NAMALWA (cell line): ENCODE measurements at regions not wholly inside any gene's neighbourhood (a gene's known extent, or its start where the extent isn't known, plus 50 kb on each side); places are given as distances from the start of the nearest gene placed in this dataset.
"Not testable (repeated sequence)": the region's sequence is repeated elsewhere in the genome, so short reads cannot be mapped to it uniquely, and the experiment has no call there.

ENCODE experiments used
- DNase-seq: peaks from one replicate; pipeline ENCODE4 v3.0.0-alpha.2; 2015; ENCODE audit warnings: low spot score

GRCh38 chrX:55981603-55982002, 250.6 kb upstream of the KLF8 start:
- DNase-seq = no peak

DNA sequence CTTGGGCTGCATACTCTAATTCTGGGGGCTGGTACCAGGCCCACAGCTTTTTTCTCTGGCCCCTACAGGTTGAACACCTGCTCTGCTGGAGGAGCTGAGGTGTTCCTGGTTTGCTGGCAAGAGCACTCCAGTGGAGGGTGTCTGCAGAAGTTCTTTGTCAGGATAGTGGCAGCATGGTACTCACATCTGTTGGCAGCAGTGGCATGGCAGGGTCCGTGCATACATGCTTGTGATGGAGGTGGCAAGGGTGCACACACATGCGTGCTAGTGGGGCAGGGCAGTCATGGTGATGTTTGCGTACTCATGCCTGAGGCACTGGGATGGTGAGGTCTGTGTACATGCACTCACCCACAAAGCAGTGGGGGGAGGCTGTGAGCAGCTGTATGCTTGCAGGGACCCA, 235.5 kb upstream of the KLF8 start:
- no peak for DNase-seq

- no peak for DNase-seq
Measured at GRCh38 chrX:56000174-56000573, 232.0 kb upstream of the KLF8 start.

- no peak for DNase-seq
Measured at GRCh38 chrX:56000729-56001128, 231.4 kb upstream of the KLF8 start.

DNA sequence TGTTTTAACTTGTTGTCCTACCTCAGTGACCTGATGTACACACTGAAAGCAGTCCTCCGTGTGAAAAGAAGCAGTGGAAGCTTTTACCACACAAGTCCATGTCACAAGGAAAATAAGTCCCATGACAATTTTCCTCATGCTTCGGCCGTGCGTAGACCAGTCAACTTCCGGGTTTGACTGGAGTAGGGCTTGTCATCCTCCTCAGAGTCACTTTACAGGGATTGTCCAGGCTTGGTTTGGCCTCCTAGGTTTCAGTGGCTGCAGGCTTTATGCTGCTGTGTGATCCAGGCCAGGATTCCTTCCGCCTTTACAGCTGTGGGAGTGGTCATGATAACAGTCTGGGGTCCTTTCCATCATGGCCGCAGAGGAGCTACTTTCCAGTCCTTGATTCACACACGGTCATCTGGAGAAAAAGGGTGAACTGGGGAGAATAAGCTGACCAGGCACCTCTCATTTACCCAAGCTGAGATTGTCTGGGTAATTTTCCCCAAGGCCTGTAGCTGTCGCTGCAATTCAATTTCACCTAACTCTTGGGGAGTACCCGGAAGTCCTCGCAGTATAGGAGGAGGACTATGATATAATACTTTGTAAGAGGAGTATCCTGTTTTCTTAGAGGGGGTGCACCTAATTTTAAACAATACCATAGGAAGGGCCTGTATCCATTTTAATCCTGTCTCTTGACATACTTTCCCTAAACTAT, 206.1 kb upstream of the KLF8 start:
- DNase-seq = no peak

DNA sequence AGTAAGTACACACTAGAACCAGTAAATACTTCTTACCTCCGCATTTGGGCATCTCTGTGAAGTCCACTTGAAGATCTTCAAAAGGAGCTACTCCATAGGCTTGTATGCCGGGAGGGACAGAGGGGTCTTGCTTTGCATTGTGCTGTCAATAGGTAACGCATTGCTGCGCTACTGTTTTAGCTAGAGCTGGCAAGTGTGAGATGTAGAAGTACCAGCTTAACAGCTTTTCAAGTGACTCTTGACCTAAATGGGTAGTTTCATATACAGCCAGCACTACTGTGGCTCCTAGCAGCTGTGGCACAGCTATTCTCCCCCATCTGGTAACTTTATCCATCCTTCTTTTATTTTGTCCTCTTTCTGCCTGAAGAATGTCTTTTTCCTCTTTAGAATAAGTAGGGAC, 205.3 kb upstream of the KLF8 start:
- no peak for DNase-seq

DNA sequence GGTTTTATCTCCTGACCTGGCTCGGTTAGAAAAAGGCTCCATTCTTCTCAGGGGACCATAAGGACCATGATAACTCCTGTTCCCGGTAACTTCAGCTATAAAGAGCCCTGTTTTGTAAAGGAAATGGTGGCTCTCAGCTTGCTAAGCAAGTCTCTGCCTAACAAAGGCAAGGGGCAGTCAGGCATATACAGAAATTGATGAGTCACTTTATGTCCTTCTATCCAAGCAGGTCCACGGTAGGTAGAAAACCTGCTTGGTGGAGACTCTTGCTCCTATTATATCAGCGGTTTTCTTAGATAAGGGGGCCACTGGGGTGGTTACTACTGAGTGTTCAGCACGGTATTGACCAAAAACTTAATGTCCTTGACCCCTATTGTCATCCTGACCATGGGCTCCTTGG, 203.0 kb upstream of the KLF8 start:
- no peak for DNase-seq

DNA sequence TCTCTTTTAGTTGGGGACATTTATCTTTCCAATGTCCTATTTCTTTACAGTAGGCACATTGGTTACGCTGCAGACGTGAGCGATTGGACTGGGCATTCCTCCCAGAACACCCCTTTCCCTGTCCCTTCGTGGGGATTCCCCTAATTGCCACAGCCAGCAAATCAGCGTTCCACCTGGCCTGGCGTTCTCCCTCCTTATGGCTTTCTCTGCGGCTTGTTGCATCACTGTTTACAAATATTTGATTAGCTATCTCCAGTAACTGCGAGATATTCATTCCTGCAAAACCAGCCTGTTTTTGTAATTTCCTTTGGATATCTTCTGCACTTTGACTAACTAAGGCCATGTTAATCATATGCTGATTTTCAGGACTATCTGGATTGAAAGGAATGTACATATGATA, 202.5 kb upstream of the KLF8 start:
- DNase-seq = no peak

- no peak for DNase-seq
Measured at GRCh38 chrX:56031409-56031808, 200.7 kb upstream of the KLF8 start.

GRCh38 chrX:56033495-56034180, 198.5 kb upstream of the KLF8 start:
- DNase-seq = no peak

- not testable (repeated sequence) for DNase-seq
Measured at GRCh38 chrX:56052673-56053330, 179.4 kb upstream of the KLF8 start.

DNA sequence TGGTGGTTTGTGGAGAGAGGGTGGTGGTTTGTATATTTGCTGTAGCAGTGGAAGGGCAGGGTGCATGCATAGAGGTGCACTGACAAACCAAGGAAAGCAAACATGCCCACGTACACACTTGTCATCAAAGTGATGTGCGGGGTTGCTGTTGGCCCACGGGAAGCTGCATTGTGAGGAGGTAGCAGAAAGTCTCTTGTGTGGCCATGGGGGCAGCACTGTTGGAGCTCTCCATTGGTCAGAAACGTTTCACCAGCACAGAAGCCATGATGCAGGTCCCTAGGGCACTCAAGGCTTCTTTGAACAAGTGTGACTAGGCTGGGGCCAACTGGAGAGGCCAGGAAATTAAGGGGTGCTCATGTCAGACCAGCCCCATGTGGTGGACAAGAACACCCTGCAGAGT, 174.8 kb upstream of the KLF8 start:
- no peak for DNase-seq

DNA sequence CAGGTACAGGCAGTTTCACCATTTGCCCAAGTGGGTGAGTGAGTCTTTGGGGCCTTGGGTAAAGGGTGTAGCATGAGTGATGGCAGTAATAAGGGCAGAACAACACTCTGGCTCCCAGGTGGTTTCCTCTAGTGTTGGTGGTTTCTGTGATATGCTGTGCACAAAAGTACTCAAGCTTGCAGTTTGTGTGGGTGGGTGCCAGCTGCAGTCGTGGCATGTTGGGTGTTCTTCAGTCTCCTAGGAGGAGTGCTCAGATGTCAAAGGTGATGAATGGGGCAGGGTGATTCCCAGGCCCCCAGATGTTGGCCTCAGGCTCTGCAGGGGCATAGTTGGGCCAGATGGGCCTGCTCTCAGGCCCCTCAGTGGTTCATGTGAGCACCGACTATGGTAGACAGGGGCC, 166.1 kb upstream of the KLF8 start:
- DNase-seq = peak; percentile 28

- peak; percentile 49 for DNase-seq
Measured at GRCh38 chrX:56068274-56068758, 163.8 kb upstream of the KLF8 start.

- no peak for DNase-seq
Measured at GRCh38 chrX:56069299-56069931, 162.7 kb upstream of the KLF8 start.

DNA sequence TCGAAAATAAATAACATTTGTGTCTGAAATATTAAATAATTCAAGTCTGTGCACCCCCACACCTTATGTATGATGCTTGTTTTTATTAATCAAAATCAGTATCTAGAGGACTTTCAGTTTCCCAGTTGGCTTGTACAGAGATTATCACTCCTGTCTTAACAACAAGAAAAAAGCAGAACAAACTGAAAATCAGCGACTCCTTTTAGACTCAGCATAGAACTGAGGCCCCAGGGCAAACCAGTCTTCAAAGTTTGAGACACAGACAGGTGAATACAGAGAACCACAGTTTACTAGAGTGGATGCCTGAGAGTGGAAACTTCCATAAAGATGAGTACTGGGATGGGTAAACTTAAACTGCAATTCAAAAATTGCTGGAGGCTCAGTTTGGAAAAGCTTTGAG, 142.8 kb upstream of the KLF8 start:
- no peak for DNase-seq

GRCh38 chrX:56099271-56099670, 132.9 kb upstream of the KLF8 start:
- DNase-seq = no peak

DNA sequence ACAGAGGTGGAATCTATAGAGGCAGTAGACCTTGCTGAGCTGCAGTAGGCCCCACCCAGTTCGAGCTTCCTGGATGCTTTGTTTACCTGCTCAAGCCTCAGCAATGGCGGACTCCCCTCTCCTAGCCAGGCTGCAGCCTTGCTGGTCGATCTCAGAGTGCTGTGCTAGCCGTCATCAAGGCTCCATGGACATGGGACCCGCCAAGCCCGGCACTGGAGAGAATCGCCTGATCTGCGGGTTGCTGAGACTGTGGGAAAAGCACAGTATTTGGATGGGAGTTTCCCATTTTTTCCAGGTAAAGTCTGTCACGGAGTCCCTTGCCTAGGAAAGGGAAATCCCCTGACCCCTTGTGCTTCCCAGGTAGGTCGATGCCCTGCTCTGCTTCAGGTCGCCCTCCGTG, 124.8 kb upstream of the KLF8 start:
- no peak for DNase-seq

DNA sequence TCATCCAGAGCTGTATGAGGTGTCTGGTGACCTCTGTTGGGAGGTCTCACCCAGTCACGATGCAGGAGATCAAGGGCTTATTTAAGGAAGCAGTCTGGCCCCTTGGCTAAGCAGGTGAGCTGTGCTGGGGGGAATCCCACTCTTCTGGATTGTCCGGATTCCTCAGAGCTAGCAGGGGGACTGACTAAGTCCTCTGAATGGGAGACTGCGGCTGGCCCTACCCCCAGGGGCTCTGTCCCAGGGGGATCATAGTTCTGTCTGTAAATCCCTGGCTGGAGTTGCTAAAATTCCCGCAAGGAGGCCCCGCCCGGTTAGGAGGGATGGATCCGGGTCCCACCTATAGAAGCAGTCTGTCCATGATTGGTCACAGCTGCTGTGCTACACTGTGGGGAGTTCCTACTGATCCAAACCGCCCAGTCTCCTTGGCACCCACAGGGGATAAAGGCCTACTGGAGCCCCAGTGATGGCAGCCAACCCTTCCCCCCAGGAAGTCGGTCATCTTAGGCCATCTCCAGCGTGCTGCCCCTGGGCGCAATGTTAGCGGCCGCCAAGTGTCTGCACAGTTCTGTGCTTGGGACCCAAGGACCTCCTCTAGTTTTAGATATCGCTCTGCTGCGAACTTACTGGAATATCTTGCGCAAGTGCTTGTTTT, 118.2 kb upstream of the KLF8 start:
- no peak for DNase-seq

- DNase-seq = no peak
Measured at GRCh38 chrX:56114437-56114787, 117.7 kb upstream of the KLF8 start.

GRCh38 chrX:56120242-56120641, 111.9 kb upstream of the KLF8 start:
- no peak for DNase-seq

GRCh38 chrX:56125946-56126345, 106.2 kb upstream of the KLF8 start:
- no peak for DNase-seq
